HepG2 (cell line): ENCODE measurements at regions not wholly inside any gene's neighbourhood (a gene's known extent, or its start where the extent isn't known, plus 50 kb on each side); places are given as distances from the start of the nearest gene placed in this dataset.

ENCODE experiments used
- ATAC-seq: fragments of 200-7000 bp; cut with Tn5 transposase; 3 replicates; pipeline ENCODE4 v1.9.1; 2020; ENCODE audit warnings: mild to moderate bottlenecking, moderate library complexity
- BruUV-seq: library from RNA; stranded (reverse); fragments of 400-500 nt; replicated peaks from 2 replicates; lab custom pipeline; 2021; lab: Mats Ljungman, UMichigan
- CTCF ChIA-PET: fragments of 300-600 bp; formaldehyde crosslinking; extraction: SDS; loops from one replicate; lab custom pipeline; 2021; ENCODE audit warnings: low total read pairs, inconsistent platforms, low intra/inter-chr PET ratio; lab: Yijun Ruan, JAX
- POLR2A ChIA-PET: fragments of 350-600 bp; sonication (Branson Sonifier 250); formaldehyde crosslinking; loops from one replicate; lab custom pipeline; 2020; ENCODE audit warnings: antibody characterized with exemption, inconsistent platforms; lab: Yijun Ruan, JAX
- DNase-seq: peaks from one replicate; pipeline ENCODE4 v3.0.0-alpha.2; 2015; ENCODE audit warnings: low spot score
- FAIRE-seq: peaks from 3 replicates; lab custom pipeline; 2011; peaks lifted over from hg19 to GRCh38; lab: Jason Lieb, UNC
- H2AFZ ChIP-seq: one replicate; pipeline ENCODE4 v1.6.1; 2011; ENCODE audit warnings: low read length, inconsistent platforms
- H3K27ac ChIP-seq: fragments of 300-600 bp; 3 replicates; pipeline ENCODE4 v1.8.0; 2011; ENCODE audit warnings: mixed run types, mild to moderate bottlenecking, mixed read lengths, low read length, inconsistent platforms; ENCODE audit not compliant: insufficient read depth; ENCODE audit errors: extremely low read length
- H3K27me3 ChIP-seq, 2 experiments: fragments of 200-600 bp in 1 of 2; 2 replicates in 1 of 2; 3 replicates in 1 of 2; pipeline versions ENCODE4 v1.6.0 to v1.8.0; 2011; ENCODE audit warnings: low read length in 2 of 2, mild to moderate bottlenecking in 2 of 2, moderate library complexity in 2 of 2, inconsistent platforms in 1 of 2; ENCODE audit not compliant: insufficient read depth in 2 of 2, control insufficient read depth in 1 of 2
- H3K36me3 ChIP-seq, 2 experiments: fragments of 200-600 bp in 1 of 2; replicated peaks in 1 of 2; 2 replicates in 1 of 2; 3 replicates in 1 of 2; pipeline versions ENCODE4 v1.5.1 to v1.8.0; 2011; ENCODE audit warnings: low read length in 2 of 2, inconsistent platforms in 1 of 2; ENCODE audit not compliant: insufficient read depth in 2 of 2, control insufficient read depth in 1 of 2
- H3K4me1 ChIP-seq: 2 replicates; pipeline ENCODE4 v1.5.1; 2012; ENCODE audit warnings: low read length, inconsistent platforms; ENCODE audit not compliant: insufficient read depth
- H3K4me2 ChIP-seq: 2 replicates; pipeline ENCODE4 v1.6.0; 2011; ENCODE audit warnings: low read depth, low read length, inconsistent platforms
- H3K4me3 ChIP-seq, 3 experiments: fragments of 200-600 bp in 1 of 3; sonication (generic), shearing (Covaris generic) in 1 of 3; replicated peaks in 1 of 3; 2 replicates each; pipeline ENCODE4 v1.5.1; 2011 to 2016; ENCODE audit warnings: low read length in 3 of 3, inconsistent platforms in 2 of 3, low read depth in 2 of 3, mild to moderate bottlenecking in 2 of 3, control low read depth in 1 of 3, mixed read lengths in 1 of 3; ENCODE audit not compliant: insufficient read depth in 1 of 3
- H3K79me2 ChIP-seq: one replicate; pipeline ENCODE4 v1.6.1; 2011; ENCODE audit warnings: low read length, inconsistent platforms; ENCODE audit not compliant: insufficient read depth
- H3K9ac ChIP-seq: 2 replicates; pipeline ENCODE4 v1.6.0; 2011; ENCODE audit warnings: mild to moderate bottlenecking, low read depth, low read length, inconsistent platforms; ENCODE audit not compliant: insufficient read depth
- H3K9me3 ChIP-seq: 2 replicates; pipeline ENCODE4 v1.5.1; 2012; ENCODE audit warnings: mild to moderate bottlenecking, low read length
- H4K20me1 ChIP-seq: 2 replicates; pipeline ENCODE4 v1.6.0; 2011; ENCODE audit warnings: inconsistent platforms, mild to moderate bottlenecking, low read length, moderate library complexity; ENCODE audit not compliant: insufficient read depth
- ASH2L ChIP-seq: fragments of 300-600, 200-600 bp; sonication (generic); IDR thresholded peaks from 2 replicates; pipeline ENCODE4 v1.7.0; 2017; ENCODE audit warnings: low read depth, mild to moderate bottlenecking, moderate library complexity, mixed read lengths, low read length; ENCODE audit not compliant: insufficient read length
- CEBPG ChIP-seq: IDR thresholded peaks from 2 replicates; pipeline ENCODE4 v1.6.1; 2016
- GABPA ChIP-seq, 2 experiments: IDR thresholded peaks; 2 replicates each; pipeline ENCODE4 v1.6.1; 2011 to 2016; ENCODE audit warnings: low read depth in 2 of 2, low read length in 1 of 2, missing biosample characterization in 1 of 2, missing genetic modification characterization in 1 of 2
- HOXA3 ChIP-seq: sonication (generic); formaldehyde crosslinking; IDR thresholded peaks from 2 replicates; pipeline ENCODE4 v1.5.0; 2020; ENCODE audit warnings: missing genetic modification reagents
- LCORL ChIP-seq, 2 experiments: fragments of 450-650 bp in 1 of 2; sonication (generic) in 1 of 2; formaldehyde crosslinking in 1 of 2; IDR thresholded peaks; 2 replicates each; pipeline versions ENCODE4 v1.5.0 to v1.6.1; 2017 to 2020; ENCODE audit warnings: antibody characterized with exemption in 1 of 2, missing genetic modification reagents in 1 of 2
- NFKBIZ ChIP-seq: IDR thresholded peaks from 2 replicates; pipeline ENCODE4 v1.6.1; 2018; ENCODE audit warnings: missing genetic modification reagents, missing compliant biosample characterization
- NFYC ChIP-seq: IDR thresholded peaks from 2 replicates; pipeline ENCODE4 v1.6.1; 2016; ENCODE audit warnings: missing genetic modification reagents, missing compliant biosample characterization
- SAP130 ChIP-seq: IDR thresholded peaks from 2 replicates; pipeline ENCODE4 v1.6.1; 2016; ENCODE audit warnings: low read depth
- SIN3B ChIP-seq: fragments of 150-350 bp; IDR thresholded peaks from 2 replicates; pipeline ENCODE4 v1.6.1; 2014; ENCODE audit warnings: low read length
- STAT6 ChIP-seq: sonication (generic); formaldehyde crosslinking; IDR thresholded peaks from 2 replicates; pipeline ENCODE4 v1.4.0; 2020; ENCODE audit warnings: missing genetic modification reagents, mild to moderate bottlenecking, borderline replicate concordance
- TFAP4 ChIP-seq: sonication (generic); IDR thresholded peaks from 2 replicates; pipeline ENCODE4 v1.6.1; 2016; ENCODE audit warnings: low read depth, borderline replicate concordance
- YEATS2 ChIP-seq: sonication (generic); formaldehyde crosslinking; IDR thresholded peaks from 2 replicates; pipeline ENCODE4 v1.4.0; 2020; ENCODE audit warnings: missing genetic modification reagents, borderline replicate concordance
- ZNF503 ChIP-seq: sonication (generic); formaldehyde crosslinking; IDR thresholded peaks from 2 replicates; pipeline ENCODE4 v1.4.0; 2020; ENCODE audit warnings: missing genetic modification reagents
- ZNF703 ChIP-seq: sonication (generic); formaldehyde crosslinking; IDR thresholded peaks from 2 replicates; pipeline ENCODE4 v1.5.1; 2020; ENCODE audit warnings: missing genetic modification reagents, mild to moderate bottlenecking, moderate library complexity, borderline replicate concordance
- WGBS: methylation state at CpG from one replicate; pipeline ENCODE4 v1.1.6; 2017; ENCODE audit warnings: low lambda C conversion rate; 5-methylcytosine and 5-hydroxymethylcytosine counted together
- in situ Hi-C: cut with HindIII; loops from 2 replicates; pipeline ENCODE4 v1.10.0; 2017; ENCODE audit warnings: low pct_unique_long_range_greater_than_20kb; ENCODE audit not compliant: extremely low pct_ligation_motif_present
- intact Hi-C: fragments of 100-400 bp; cut with micrococcal nuclease; formaldehyde crosslinking; loops from one replicate; pipeline ENCODE4 v1.10.0; 2022; ENCODE audit not compliant: unreplicated experiment

GRCh38 chr9:85246541-85246940 lies 495.2 kb downstream of the AGTPBP1 start (continued):
- TF ChIP-seq CEBPG (CRISPR knock-in tag) = no peak
- TF ChIP-seq HOXA3 (CRISPR knock-in tag) = no peak
- no peak for TF ChIP-seq ASH2L
- TF ChIP-seq ZNF503 = no peak
- TF ChIP-seq LCORL (IDR thresholded peaks at IDR 0.05) = no peak
- TF ChIP-seq LCORL (CRISPR knock-in tag; IDR thresholded peaks at IDR 0.05) = no peak
- TF ChIP-seq NFYC (CRISPR knock-in tag) = no peak
- TF ChIP-seq SAP130 (CRISPR knock-in tag) = no peak

GRCh38 chr9:85244856-85245255 lies 496.9 kb downstream of the AGTPBP1 start:
- no peak overlapping the region for H2AFZ ChIP-seq
- H3K36me3 ChIP-seq = no peaks in the 10 kb centered on the region
- no peaks in the 10 kb centered on the region for H3K9me3 ChIP-seq
- no peak for TF ChIP-seq GABPA (IDR thresholded peaks at IDR 0.05; ENCODE audit: low read depth, low read length)
- no peak for TF ChIP-seq GABPA (CRISPR knock-in tag; IDR thresholded peaks at IDR 0.05; ENCODE audit: low read depth)
- TF ChIP-seq TFAP4 = no peak
- no peak for TF ChIP-seq SIN3B
- TF ChIP-seq ZNF703 (CRISPR knock-in tag) = no peak
- TF ChIP-seq NFKBIZ (CRISPR knock-in tag) = no peak
- TF ChIP-seq YEATS2 (CRISPR knock-in tag) = no peak
- TF ChIP-seq STAT6 (CRISPR knock-in tag) = no peak
- CTCF ChIA-PET = no interaction called here
- FAIRE-seq (no peak), ATAC-seq (no peak), DNase-seq (no peak)
- H3K27ac ChIP-seq = no peak overlapping the region
- H3K79me2 ChIP-seq = no peaks in the 10 kb centered on the region
- in situ Hi-C loops (no loop called here), intact Hi-C loops (no loop called here)
- no peaks in the 10 kb centered on the region for H4K20me1 ChIP-seq
- no peak overlapping the region for H3K4me2 ChIP-seq
- H3K4me3 ChIP-seq = no peak overlapping the region
- POLR2A ChIA-PET = no interaction called here
- BruUV-seq = no TSS peak
- H3K4me1 ChIP-seq = no peaks in the 10 kb centered on the region
- 2% methylated on average over 5 of the region's 5 CpGs for WGBS
- no peak overlapping the region for H3K9ac ChIP-seq
- H3K27me3 ChIP-seq = no peaks in the 10 kb centered on the region
